ENCODE measurements at regions not wholly inside any gene's neighbourhood (a gene's known extent, or its start where the extent isn't known, plus 50 kb on each side); places are given as distances from the start of the nearest gene placed in this dataset.
"Not testable (repeated sequence)": the region's sequence is repeated elsewhere in the genome, so short reads cannot be mapped to it uniquely, and the experiment has no call there.

DNA sequence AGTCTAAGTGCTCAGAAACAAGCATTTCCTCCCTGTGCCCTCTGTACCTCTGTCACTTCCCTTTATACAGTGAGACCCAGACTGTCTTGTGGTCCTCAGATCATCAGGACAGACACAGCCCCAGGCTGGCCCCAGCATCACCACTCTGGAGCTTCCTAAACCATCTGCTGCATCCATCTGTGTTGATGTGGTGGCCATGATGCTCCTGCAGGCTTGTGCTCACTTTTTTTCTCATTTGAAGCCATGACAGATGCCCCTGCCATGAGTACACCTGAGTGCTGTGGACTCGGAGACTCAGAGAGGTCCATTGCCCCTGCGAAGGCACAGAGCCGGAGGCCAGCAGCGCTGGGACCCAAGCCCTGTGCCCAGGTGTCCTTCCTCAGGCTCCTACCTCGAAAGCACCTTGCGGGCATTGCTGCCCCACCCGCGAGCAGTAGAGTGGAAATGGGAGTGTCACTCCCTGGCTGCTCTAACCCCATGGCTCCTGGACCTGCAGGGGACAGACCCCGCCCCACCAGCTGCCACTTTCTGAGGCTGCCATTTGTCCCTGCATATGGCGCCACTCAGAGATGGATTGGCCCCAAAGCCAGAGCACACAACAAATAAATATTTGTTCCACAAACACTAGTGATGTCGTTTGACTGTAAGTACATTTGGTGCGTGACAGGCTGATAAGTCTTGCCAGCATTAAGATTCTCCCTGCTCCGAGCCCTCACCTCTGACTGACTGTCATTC, 593.5 kb downstream of the TBC1D22A start:
- no peak for ATAC-seq (ENCODE audit: poor library complexity)
- DNase-seq, result no peak
- intact Hi-C loops (cut with DNase I), result no loop called here

DNA sequence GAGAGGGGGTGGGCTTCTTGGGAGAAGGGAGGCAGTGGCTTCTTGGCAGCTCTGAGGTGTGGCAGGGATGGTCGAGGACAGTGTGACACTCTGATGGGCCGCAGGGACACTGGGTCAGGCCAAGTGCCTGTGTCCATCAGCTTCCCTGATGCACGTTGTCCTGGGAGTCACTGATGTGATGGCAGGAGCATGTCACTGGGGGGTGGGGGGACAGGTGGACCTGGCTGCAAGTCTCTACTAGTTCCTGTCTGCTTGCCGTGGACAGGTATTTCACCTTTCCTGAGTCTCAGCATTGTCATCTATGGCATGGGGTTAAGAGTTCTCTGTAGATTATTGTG, 592.9 kb downstream of the TBC1D22A start:
- intact Hi-C loops (cut with DNase I), result no loop called here
- ATAC-seq (ENCODE audit: poor library complexity), result no peak

GRCh38 chr22:47354668-47355387, 592.4 kb downstream of the TBC1D22A start:
- DNase-seq (no peak), ATAC-seq (ENCODE audit: poor library complexity) (no peak)
- intact Hi-C loops (cut with DNase I), result no loop called here

More for the DNA sequence above, 592.9 kb downstream of the TBC1D22A start:
- DNase-seq, result no peak

DNA sequence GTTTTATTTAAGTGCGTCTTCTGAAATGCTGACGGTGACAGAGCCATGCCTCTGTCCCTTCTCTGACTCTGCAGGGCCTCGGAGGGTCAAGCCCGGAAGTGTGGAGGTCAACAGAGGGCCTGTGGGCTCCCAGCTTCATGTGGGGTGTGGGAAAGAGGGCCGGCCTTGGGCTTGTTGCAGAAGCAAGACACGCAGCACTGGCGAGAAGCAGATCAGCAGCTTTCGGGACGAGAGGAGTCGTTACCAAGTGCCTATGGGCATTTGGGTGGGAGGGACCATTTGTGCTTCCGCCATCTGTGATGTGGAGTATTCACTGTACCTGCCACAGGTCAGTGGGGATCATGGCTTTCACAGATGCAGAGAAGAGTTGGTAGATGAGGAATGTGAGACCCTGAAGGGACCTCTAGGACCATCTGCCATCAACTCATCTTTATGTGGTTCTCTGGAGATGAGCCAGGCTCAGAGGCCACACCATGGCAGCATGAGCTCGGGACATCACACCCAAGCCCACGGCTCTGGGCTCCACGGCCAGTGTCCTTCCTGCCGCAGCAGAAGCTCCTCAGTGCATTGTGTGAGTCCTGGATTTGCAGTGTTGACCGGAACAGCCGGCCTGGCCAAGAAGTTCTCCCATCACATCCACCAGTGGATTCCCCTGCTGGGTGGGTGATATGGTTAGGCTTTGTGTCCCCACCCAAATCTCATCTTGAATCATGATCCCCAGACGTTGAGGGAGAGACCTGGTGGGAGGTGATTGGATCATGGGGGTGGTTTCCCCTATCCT, 590.7 kb downstream of the TBC1D22A start:
- DNase-seq (no peak), ATAC-seq (ENCODE audit: poor library complexity) (no peak)
- intact Hi-C loops (cut with DNase I), result no loop called here

- ATAC-seq (ENCODE audit: poor library complexity) (no peak), DNase-seq (no peak)
- intact Hi-C loops (cut with DNase I), result no loop called here
Observed at GRCh38 chr22:47351836-47352579, 589.6 kb downstream of the TBC1D22A start.

DNA sequence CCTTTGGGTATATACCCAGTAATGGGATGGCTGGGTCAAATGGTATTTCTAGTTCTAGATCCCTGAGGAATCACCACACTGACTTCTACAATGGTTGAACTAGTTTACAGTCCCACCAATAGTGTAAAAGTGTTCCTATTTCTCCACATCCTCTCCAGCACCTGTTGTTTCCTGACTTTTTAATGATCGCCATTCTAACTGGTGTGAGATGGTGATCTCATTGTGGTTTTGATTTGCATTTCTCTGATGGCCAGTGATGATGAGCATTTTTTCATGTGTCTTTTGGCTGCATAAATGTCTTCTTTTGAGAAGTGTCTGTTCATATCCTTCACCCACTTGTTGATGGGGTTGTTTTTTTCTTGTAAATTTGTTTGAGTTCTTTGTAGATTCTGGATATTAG, 583.8 kb downstream of the TBC1D22A start:
- intact Hi-C loops (cut with DNase I); ATAC-seq (ENCODE audit: poor library complexity); DNase-seq: not testable (repeated sequence)

DNA sequence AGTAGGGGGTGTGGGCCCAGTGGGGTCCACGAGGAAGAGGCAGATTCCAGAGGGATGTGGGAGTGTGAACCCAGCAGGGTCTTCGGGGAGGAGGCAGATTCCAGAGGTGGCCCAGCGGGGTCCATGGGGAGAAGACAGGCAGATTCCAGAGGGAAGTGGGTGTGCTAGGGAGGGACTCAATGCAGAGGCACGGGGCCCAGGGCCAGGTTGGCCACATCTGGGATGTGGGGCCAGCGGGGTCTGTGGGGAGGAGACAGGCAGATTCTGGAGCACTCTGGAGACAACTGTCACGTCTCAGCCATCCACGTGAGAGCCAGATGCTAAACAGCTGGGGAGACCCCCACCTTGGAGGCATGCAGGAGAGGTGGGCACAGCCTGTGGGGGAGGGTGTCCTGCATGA, 582.6 kb downstream of the TBC1D22A start:
- ATAC-seq (ENCODE audit: poor library complexity), result no peak
- intact Hi-C loops (cut with DNase I), result no loop called here

DNA sequence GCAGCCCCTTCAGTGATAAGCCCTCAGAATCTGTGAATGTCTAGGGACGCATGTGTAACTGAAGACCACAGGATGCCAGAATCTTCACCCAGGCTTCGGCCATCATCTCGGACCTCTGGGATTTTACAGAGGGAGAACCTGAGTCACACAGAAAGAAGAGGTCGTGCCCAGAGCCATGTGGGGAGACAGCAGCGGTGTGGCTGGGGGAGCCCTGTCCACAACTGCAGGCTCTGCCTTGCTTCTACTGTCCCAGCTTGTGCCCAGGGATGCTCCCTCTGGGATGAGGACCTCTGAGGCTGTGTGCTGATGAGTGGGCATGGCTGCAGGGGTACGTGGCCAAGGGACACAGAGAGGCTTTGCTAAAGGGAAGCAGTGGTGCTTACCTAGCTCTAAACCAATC, 582.0 kb downstream of the TBC1D22A start:
- ATAC-seq (ENCODE audit: poor library complexity) (no peak), DNase-seq (no peak)
- intact Hi-C loops (cut with DNase I), result no loop called here

More for the DNA sequence above, 582.6 kb downstream of the TBC1D22A start:
- DNase-seq, result no peak

GRCh38 chr22:47343611-47344010, 581.2 kb downstream of the TBC1D22A start:
- ATAC-seq (ENCODE audit: poor library complexity), result no peak

GRCh38 chr22:47342446-47342845, 580.0 kb downstream of the TBC1D22A start:
- ATAC-seq (ENCODE audit: poor library complexity), result no peak
- no peak for DNase-seq
- intact Hi-C loops (cut with DNase I), result no loop called here

More at GRCh38 chr22:47343611-47344010, 581.2 kb downstream of the TBC1D22A start:
- intact Hi-C loops (cut with DNase I), result no loop called here
- DNase-seq, result no peak

- intact Hi-C loops (cut with DNase I), result no loop called here
- no peak for ATAC-seq (ENCODE audit: poor library complexity)
- DNase-seq, result no peak
Observed at GRCh38 chr22:47341464-47341863, 579.0 kb downstream of the TBC1D22A start.

DNA sequence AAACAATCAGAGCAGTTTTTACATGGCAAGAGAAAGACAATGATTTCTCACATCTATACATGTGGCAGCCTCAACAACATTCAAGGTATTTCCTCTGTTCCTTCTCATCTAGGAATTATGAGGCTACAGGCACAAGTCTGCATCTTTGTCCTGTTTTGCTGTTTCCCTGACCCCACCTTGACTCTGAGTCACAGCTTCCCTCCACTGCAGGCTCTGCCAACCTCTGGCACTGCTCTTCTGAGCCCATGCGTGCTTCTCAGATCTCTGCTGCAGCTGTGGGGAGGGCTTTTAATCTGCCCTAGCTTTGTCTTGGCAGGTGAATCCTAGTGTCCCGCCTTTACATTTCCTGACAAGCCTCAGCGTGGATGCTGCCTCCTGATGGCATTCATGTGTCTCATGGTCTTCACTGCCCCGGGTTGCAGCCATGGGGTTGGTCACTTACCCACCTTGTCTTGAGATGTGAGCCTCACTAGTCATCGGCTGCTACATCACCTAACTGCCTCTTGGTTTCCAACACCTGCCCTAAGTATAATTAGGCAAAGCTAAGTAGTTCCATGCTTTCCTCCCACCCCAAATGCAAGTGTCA, 578.5 kb downstream of the TBC1D22A start:
- intact Hi-C loops (cut with DNase I), result no loop called here
- DNase-seq (no peak), ATAC-seq (ENCODE audit: poor library complexity) (no peak)

GRCh38 chr22:47337161-47337621, 574.7 kb downstream of the TBC1D22A start:
- intact Hi-C loops (cut with DNase I), result no loop called here
- no peak for DNase-seq
- no peak for ATAC-seq (ENCODE audit: poor library complexity)

DNA sequence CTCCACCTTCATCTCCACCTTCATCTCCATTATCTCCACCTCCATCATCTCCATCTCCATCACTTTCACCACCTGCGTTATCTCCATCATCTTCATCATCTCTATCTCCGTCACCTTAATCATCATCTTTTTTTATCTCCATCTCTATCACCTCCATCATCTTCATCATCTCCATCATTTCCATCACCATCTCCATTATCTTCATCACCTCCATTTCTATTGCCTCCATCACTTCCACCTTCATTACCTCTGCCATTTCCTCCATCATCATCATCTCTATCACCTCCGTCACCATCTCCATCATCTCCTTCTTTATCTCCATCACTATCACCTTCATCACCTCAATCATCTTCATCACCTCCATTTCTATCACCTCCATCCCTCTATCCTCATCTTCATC, 573.5 kb downstream of the TBC1D22A start:
- no peak for DNase-seq
- intact Hi-C loops (cut with DNase I), result no loop called here
- ATAC-seq (ENCODE audit: poor library complexity), result no peak

GRCh38 chr22:47335460-47335859, 573.0 kb downstream of the TBC1D22A start:
- no peak for DNase-seq
- intact Hi-C loops (cut with DNase I), result no loop called here
- ATAC-seq (ENCODE audit: poor library complexity), result no peak

DNA sequence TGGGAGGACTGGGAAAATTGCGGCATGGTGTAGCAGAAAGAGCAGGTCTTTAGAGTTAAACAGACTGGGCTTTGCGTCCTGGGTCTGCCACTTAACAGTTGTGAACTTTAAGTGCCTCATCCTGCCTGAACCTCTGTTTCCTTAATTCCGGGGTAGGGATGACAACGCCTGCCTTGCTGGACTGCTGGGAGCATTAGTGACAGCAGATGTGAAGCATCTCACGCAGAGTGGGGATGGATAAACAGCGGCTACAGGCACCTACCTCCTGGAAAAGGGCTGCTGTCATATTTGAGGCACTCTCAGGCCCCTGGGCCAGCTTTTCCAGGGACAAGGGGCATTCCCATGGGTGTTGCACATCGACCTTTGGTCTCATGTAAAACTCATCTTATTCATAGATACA, 572.2 kb downstream of the TBC1D22A start:
- no peak for DNase-seq
- intact Hi-C loops (cut with DNase I), result no loop called here
- ATAC-seq (ENCODE audit: poor library complexity), result no peak

DNA sequence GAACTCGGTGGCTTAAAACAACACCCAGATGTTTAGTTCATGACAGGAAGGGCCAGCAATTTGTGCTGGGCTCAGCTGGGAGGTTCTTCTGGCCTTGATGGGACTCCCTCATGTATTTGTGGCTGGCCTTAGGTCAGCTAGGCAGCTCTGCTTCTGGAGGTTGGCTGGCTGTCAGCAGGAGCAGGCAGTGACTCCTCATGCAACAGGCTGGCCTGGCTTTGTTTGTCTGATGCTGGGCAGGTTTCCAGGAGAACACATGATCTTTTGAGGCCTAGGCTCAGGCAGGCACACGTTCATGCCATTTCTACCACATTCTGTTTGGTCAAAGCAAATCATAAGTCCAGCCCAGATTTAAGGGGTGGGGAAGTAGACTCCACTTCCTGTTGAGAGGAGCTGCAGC, 571.2 kb downstream of the TBC1D22A start:
- ATAC-seq (ENCODE audit: poor library complexity), result no peak
- DNase-seq, result no peak
- intact Hi-C loops (cut with DNase I), result no loop called here

- ATAC-seq (ENCODE audit: poor library complexity), result no peak
- no peak for DNase-seq
- intact Hi-C loops (cut with DNase I), result no loop called here
Observed at GRCh38 chr22:47332246-47332980, 570.0 kb downstream of the TBC1D22A start.
